GM10248 (cell line): ENCODE measurements at regions not wholly inside any gene's neighbourhood (a gene's known extent, or its start where the extent isn't known, plus 50 kb on each side); places are given as distances from the start of the nearest gene placed in this dataset.

Source experiments
- CTCF ChIA-PET: fragments of 300-600 bp; sonication (Branson Sonifier 250); formaldehyde crosslinking; extraction: SDS; loops from one replicate; lab custom pipeline; 2021; ENCODE audit warnings: antibody characterized with exemption; lab: Yijun Ruan, JAX
- POLR2A ChIA-PET: fragments of 350-650 bp; sonication (Branson Sonifier 250); formaldehyde crosslinking; extraction: SDS; loops from one replicate; lab custom pipeline; 2020; ENCODE audit warnings: antibody characterized with exemption; lab: Yijun Ruan, JAX
- DNase-seq: peaks from one replicate; pipeline ENCODE4 v3.0.0; 2012; ENCODE audit errors: extremely low spot score
- TF ChIP-seq, protein P1 (sequence below): IDR thresholded peaks from 2 replicates; pipeline ENCODE4 v1.5.1; 2012; ENCODE audit warnings: mild to moderate bottlenecking, low read depth; ENCODE audit errors: extremely low read depth, missing control alignments, control extremely low read depth

DNA sequence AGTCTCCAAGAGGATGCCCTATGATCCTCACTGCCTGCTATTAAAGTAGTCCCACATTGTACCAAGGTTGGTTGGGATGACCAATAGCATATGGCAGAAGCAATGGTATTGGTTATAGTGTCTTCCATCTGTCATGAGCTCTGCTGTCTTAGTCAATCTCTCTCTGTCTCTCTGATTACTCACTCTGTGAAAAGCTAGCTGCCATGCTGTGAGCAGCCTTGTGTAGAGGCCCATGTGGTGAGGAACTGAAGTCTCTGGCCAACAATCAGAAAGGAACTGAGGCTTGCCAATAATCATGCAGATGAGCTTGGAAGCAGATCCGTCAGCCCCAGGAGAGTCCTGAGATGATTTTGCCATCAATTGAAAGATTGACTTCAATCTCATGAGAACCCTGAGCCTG, 60.3 kb upstream of the CFAP161 start:
- ChIA-PET CTCF (interaction anchor here (1.1 to 3.0 kb wide), 3 partner anchors 13 to 192 kb away, joined by 3 to 13 read pairs (median 4); no protein-coding TSS in a partner anchor), POLR2A (no interaction called here)
- no peak for DNase-seq
- TF ChIP-seq, protein P1, sequence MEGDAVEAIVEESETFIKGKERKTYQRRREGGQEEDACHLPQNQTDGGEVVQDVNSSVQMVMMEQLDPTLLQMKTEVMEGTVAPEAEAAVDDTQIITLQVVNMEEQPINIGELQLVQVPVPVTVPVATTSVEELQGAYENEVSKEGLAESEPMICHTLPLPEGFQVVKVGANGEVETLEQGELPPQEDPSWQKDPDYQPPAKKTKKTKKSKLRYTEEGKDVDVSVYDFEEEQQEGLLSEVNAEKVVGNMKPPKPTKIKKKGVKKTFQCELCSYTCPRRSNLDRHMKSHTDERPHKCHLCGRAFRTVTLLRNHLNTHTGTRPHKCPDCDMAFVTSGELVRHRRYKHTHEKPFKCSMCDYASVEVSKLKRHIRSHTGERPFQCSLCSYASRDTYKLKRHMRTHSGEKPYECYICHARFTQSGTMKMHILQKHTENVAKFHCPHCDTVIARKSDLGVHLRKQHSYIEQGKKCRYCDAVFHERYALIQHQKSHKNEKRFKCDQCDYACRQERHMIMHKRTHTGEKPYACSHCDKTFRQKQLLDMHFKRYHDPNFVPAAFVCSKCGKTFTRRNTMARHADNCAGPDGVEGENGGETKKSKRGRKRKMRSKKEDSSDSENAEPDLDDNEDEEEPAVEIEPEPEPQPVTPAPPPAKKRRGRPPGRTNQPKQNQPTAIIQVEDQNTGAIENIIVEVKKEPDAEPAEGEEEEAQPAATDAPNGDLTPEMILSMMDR = no peak

DNA sequence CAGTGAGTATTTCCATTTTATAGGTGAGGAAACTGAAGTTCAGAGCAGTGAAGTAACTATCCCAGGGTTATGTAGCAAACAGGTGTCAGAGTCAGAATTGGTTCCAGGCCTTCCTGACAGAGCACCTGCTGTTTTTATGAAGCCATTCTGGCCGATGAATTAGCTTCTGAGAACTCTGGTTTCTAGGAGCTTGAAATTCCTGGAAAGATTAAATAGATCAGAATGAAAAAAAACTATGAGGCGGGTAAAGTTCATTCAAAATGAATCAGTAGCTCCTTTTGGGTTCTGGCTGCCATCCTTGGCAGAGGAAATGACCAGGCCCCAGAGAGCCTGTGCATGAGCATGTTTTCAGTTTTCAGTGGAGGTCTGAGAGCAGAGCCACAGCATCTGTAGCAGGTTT, 59.3 kb upstream of the CFAP161 start:
- TF ChIP-seq, protein P1 = no peak
- CTCF ChIA-PET = interaction anchor here (3.0 kb wide), 1 partner anchor 191 kb away, joined by 13 read pairs; no protein-coding TSS in a partner anchor
- no peak for DNase-seq
- POLR2A ChIA-PET = no interaction called here

DNA sequence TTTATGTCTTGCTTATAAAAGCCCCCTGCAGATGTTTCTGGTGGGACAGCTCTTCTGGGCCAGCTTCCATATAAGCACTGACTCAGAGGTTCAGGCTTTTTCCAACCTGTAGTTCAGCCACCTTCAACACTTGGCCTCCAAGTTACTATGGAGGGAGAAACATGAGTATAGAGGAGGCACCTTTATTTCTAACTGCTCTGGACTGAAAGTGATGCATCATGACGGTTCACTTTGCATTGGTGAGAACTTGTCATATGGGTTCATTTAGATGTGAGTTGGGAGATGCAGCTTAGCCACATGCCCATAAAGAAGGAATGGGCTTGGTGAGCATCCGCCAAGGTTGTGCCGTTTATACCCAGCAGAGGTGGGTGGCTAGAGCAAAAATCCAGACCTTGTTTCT, 58.8 kb upstream of the CFAP161 start:
- ChIA-PET POLR2A (no interaction called here), CTCF (interaction anchor here (3.0 kb wide), 1 partner anchor 191 kb away, joined by 13 read pairs; no protein-coding TSS in a partner anchor)
- no peak for DNase-seq
- TF ChIP-seq, protein P1 = no peak

DNA sequence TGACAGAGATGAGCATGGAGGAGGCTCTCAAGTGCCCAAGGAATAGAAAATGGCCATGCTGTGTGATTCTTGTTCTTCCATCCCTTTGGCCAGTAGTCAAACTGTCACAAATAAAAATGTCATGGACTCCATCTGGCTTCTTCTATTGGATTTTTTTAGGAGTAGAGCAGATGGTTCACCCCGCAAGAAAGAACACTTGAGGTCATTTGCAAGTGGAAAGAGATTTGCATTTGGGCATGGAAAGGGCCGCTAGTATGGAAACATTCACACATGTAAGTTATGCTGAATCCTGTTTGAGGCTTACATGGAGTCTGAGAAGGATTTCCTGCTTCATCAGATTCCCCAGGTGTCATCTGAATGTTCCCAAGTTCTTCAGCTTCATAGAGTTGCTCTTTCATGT, 53.1 kb upstream of the CFAP161 start:
- TF ChIP-seq, protein P1 = no peak
- CTCF ChIA-PET = interaction anchor here (1.0 to 2.3 kb wide), 5 partner anchors 25 to 305 kb away, joined by 3 to 5 read pairs (median 3); no protein-coding TSS in a partner anchor
- DNase-seq = no peak
- POLR2A ChIA-PET = no interaction called here

GRCh38 chr15:81083201-81083600, 50.9 kb upstream of the CFAP161 start:
- ChIA-PET CTCF (interaction anchor here (1.0 to 2.2 kb wide), 5 partner anchors 12 to 183 kb away, joined by 3 to 6 read pairs (median 3); no protein-coding TSS in a partner anchor), POLR2A (no interaction called here)
- TF ChIP-seq, protein P1 = no peak
- DNase-seq = no peak
